ENCODE measurements at regions not wholly inside any gene's neighbourhood (a gene's known extent, or its start where the extent isn't known, plus 50 kb on each side); places are given as distances from the start of the nearest gene placed in this dataset.

DNA sequence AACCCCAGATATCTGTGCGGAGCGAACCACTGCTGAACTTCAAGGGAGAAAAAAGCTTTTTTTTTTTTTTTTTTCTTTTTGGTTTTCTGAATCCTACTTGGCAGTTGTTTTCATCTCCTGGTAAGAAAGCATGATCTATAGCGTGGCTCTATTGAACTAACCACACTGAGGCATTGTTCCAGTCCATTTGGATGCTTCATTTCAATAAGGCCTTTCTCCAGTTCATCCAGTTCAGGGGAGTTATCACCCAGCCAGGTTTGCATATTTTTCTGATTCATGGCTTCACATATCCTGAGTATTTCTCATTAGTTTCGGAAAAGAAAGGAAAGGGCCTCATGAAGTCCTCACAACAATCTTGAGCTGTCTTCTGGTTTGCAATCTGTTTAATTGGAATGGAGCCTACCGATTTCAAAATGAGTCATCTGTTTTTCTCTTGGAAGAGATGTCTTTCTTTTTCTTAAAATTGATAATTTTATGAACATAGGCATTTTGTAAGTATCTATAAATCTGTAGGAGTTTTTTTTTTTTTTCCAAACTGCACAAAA lies 93.1 kb upstream of the STEAP4 start:
- H3K9me3 ChIP-seq (replicated peaks in 1 of 2; ENCODE audit: control insufficient read depth in 1 of 2, insufficient read depth in 1 of 2, low read length in 2 of 2): no peaks in the 10 kb centered on the region
- no peak overlapping the region for H3K27ac ChIP-seq (ENCODE audit: low read depth in 1 of 2, low read length in 2 of 2)
- Mint-ChIP-seq H3K36me3 (no peaks in the 10 kb centered on the region), H3K9me3 (peaks cover 0 to 3% (median 0%) of the 10 kb centered on the region in 7 donors), H3K27ac (no peak overlapping the region), H3K27me3 (ENCODE audit: low read depth in 3 of 3) (no peaks in the 10 kb centered on the region), H3K4me3 (no peak overlapping the region), H3K4me1 (peaks cover 20% of the 10 kb centered on the region)
- intact Hi-C loops (cut with micrococcal nuclease): no loop called here
- H4K20me1 ChIP-seq (ENCODE audit: insufficient read depth, low read length): no peaks in the 10 kb centered on the region
- no peaks in the 10 kb centered on the region for H3K27me3 ChIP-seq (ENCODE audit: control insufficient read depth in 2 of 2, insufficient read depth in 2 of 2, low read length in 2 of 2)
- no peak overlapping the region for H2AFZ ChIP-seq (ENCODE audit: insufficient read depth, low read depth, low read length, poor library complexity, severe bottlenecking)
- WGBS (ENCODE audit: insufficient coverage): 100% methylated on average over 1 of the region's 5 CpGs
- TF ChIP-seq, protein P1, sequence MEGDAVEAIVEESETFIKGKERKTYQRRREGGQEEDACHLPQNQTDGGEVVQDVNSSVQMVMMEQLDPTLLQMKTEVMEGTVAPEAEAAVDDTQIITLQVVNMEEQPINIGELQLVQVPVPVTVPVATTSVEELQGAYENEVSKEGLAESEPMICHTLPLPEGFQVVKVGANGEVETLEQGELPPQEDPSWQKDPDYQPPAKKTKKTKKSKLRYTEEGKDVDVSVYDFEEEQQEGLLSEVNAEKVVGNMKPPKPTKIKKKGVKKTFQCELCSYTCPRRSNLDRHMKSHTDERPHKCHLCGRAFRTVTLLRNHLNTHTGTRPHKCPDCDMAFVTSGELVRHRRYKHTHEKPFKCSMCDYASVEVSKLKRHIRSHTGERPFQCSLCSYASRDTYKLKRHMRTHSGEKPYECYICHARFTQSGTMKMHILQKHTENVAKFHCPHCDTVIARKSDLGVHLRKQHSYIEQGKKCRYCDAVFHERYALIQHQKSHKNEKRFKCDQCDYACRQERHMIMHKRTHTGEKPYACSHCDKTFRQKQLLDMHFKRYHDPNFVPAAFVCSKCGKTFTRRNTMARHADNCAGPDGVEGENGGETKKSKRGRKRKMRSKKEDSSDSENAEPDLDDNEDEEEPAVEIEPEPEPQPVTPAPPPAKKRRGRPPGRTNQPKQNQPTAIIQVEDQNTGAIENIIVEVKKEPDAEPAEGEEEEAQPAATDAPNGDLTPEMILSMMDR (IDR thresholded peaks at IDR 0.05): no peak
- no peak overlapping the region for H3K9ac ChIP-seq (ENCODE audit: insufficient read depth, low read length, poor library complexity, severe bottlenecking)
- no peak overlapping the region for H3K4me3 ChIP-seq (replicated peaks in 1 of 3; ENCODE audit: low read depth in 2 of 3, low read length in 3 of 3)
- no peaks in the 10 kb centered on the region for H3K79me2 ChIP-seq (ENCODE audit: insufficient read depth, low read length)
- H3K36me3 ChIP-seq (replicated peaks in 1 of 2; ENCODE audit: control insufficient read depth in 1 of 2, insufficient read depth in 2 of 2, low read length in 2 of 2): no peaks in the 10 kb centered on the region
- H3K4me1 ChIP-seq (ENCODE audit: control insufficient read depth in 1 of 2, insufficient read depth in 2 of 2, low read length in 2 of 2): peaks cover 14 to 29% of the 10 kb centered on the region in 2 donors
- no peak for DNase-seq
- no peak overlapping the region for H3K4me2 ChIP-seq (replicated peaks; ENCODE audit: extremely low read depth, low read length, poor library complexity, severe bottlenecking)

DNA sequence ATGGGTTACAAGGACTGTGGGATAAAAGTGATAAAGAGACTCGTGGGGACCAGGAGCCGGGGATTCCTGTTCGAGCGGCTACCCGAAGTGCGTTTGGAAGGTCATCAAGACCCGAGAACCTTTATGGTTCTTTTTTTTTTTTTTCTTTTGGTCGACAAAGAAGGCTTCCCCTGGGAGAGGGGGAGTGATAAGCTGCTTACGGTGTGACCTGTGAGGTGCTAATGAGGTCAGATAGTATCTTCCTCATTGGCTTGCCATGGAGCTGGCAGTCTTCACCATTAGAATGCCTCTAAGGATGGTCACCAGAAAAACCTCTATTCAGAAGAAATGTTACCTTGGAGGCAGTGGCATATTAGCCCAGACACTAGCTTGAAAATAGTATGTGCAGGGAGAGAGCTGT lies 92.3 kb upstream of the STEAP4 start:
- no peak overlapping the region for H3K4me3 ChIP-seq (replicated peaks in 1 of 3; ENCODE audit: low read depth in 2 of 3, low read length in 3 of 3)
- no peaks in the 10 kb centered on the region for H3K9me3 ChIP-seq (replicated peaks in 1 of 2; ENCODE audit: control insufficient read depth in 1 of 2, insufficient read depth in 1 of 2, low read length in 2 of 2)
- WGBS (ENCODE audit: insufficient coverage): 98% methylated on average over 7 of the region's 9 CpGs
- H3K9ac ChIP-seq (ENCODE audit: insufficient read depth, low read length, poor library complexity, severe bottlenecking): no peak overlapping the region
- H3K36me3 ChIP-seq (replicated peaks in 1 of 2; ENCODE audit: control insufficient read depth in 1 of 2, insufficient read depth in 2 of 2, low read length in 2 of 2): no peaks in the 10 kb centered on the region
- H3K27me3 ChIP-seq (ENCODE audit: control insufficient read depth in 2 of 2, insufficient read depth in 2 of 2, low read length in 2 of 2): no peaks in the 10 kb centered on the region
- H2AFZ ChIP-seq (ENCODE audit: insufficient read depth, low read depth, low read length, poor library complexity, severe bottlenecking): no peak overlapping the region
- no peak overlapping the region for H3K27ac ChIP-seq (ENCODE audit: low read depth in 1 of 2, low read length in 2 of 2)
- Mint-ChIP-seq H3K4me3 (no peak overlapping the region), H3K36me3 (no peaks in the 10 kb centered on the region), H3K9me3 (peaks cover 0 to 3% (median 0%) of the 10 kb centered on the region in 7 donors), H3K4me1 (peaks cover 26% of the 10 kb centered on the region), H3K27me3 (ENCODE audit: low read depth in 3 of 3) (no peaks in the 10 kb centered on the region), H3K27ac (no peak overlapping the region)
- TF ChIP-seq, protein P1 (IDR thresholded peaks at IDR 0.05): no peak
- DNase-seq: no peak
- H3K79me2 ChIP-seq (ENCODE audit: insufficient read depth, low read length): no peaks in the 10 kb centered on the region
- H3K4me1 ChIP-seq (ENCODE audit: control insufficient read depth in 1 of 2, insufficient read depth in 2 of 2, low read length in 2 of 2): peaks cover 14 to 34% of the 10 kb centered on the region in 2 donors
- H4K20me1 ChIP-seq (ENCODE audit: insufficient read depth, low read length): no peaks in the 10 kb centered on the region
- no peak overlapping the region for H3K4me2 ChIP-seq (replicated peaks; ENCODE audit: extremely low read depth, low read length, poor library complexity, severe bottlenecking)
- intact Hi-C loops (cut with micrococcal nuclease): no loop called here
